Fibroblast of lung (primary cell): ENCODE measurements at regions not wholly inside any gene's neighbourhood (a gene's known extent, or its start where the extent isn't known, plus 50 kb on each side); places are given as distances from the start of the nearest gene placed in this dataset.

Source experiments
- DNase-seq, 2 donors: peaks; one replicate each; pipeline versions ENCODE4 v3.0.0 to v3.0.0-alpha.2; 2010; ENCODE audit warnings: low read depth in 2 of 2
- H2AFZ ChIP-seq: 2 replicates; pipeline ENCODE4 v1.5.1; 2012; ENCODE audit warnings: low read length, control low read depth, inconsistent platforms
- H3K27ac ChIP-seq: 2 replicates; pipeline ENCODE4 v1.5.1; 2011; ENCODE audit warnings: low read length, control low read depth; ENCODE audit not compliant: insufficient read depth
- H3K27me3 ChIP-seq: 2 replicates; pipeline ENCODE4 v1.5.1; 2011; ENCODE audit warnings: mild to moderate bottlenecking, low read length; ENCODE audit not compliant: control insufficient read depth, insufficient read depth
- H3K36me3 ChIP-seq: 2 replicates; pipeline ENCODE4 v1.5.1; 2011; ENCODE audit warnings: low read length; ENCODE audit not compliant: control insufficient read depth, insufficient read depth
- H3K4me1 ChIP-seq: 2 replicates; pipeline ENCODE4 v1.5.1; 2011; ENCODE audit warnings: low read length; ENCODE audit not compliant: control insufficient read depth, insufficient read depth; ENCODE audit errors: extremely low read depth
- H3K4me2 ChIP-seq: 2 replicates; pipeline ENCODE4 v1.5.1; 2011; ENCODE audit warnings: low read length, control low read depth; ENCODE audit not compliant: insufficient read depth; ENCODE audit errors: extremely low read depth
- H3K4me3 ChIP-seq, 4 experiments: fragments of 200-600 bp in 1 of 4; sonication (generic) in 1 of 4; replicated peaks in 1 of 4; 2 replicates each; pipeline ENCODE4 v1.5.1; 2011 to 2016; ENCODE audit warnings: low read length in 4 of 4, low read depth in 3 of 4, mild to moderate bottlenecking in 3 of 4, control low read depth in 2 of 4, inconsistent platforms in 1 of 4, mixed read lengths in 1 of 4; ENCODE audit not compliant: insufficient read depth in 1 of 4; ENCODE audit errors: control extremely low read depth in 1 of 4
- H3K79me2 ChIP-seq: 2 replicates; pipeline ENCODE4 v1.5.1; 2012; ENCODE audit warnings: mild to moderate bottlenecking, low read length, inconsistent platforms; ENCODE audit not compliant: control insufficient read depth, insufficient read depth
- H3K9ac ChIP-seq: 2 replicates; pipeline ENCODE4 v1.5.1; 2011; ENCODE audit warnings: mild to moderate bottlenecking, low read length, control low read depth; ENCODE audit not compliant: insufficient read depth
- H3K9me3 ChIP-seq: 2 replicates; pipeline ENCODE4 v1.5.1; 2012; ENCODE audit warnings: low read depth, low read length; ENCODE audit not compliant: control insufficient read depth, insufficient read depth
- H4K20me1 ChIP-seq: 2 replicates; pipeline ENCODE4 v1.5.1; 2011; ENCODE audit warnings: low read length; ENCODE audit not compliant: control insufficient read depth, insufficient read depth; ENCODE audit errors: extremely low read depth
- CTCF ChIP-seq, 2 donors: IDR thresholded peaks in 1 of 2; conservative IDR thresholded peaks in 1 of 2; 1 replicate in 1 of 2; 2 replicates in 1 of 2; pipeline ENCODE4 v1.5.1; 2011 to 2012; ENCODE audit warnings: low read length in 2 of 2, control low read depth in 1 of 2, inconsistent platforms in 1 of 2, low read depth in 1 of 2, mild to moderate bottlenecking in 1 of 2
- EZH2 ChIP-seq: IDR thresholded peaks from 2 replicates; pipeline ENCODE4 v1.5.1; 2012; ENCODE audit warnings: low read length, control low read depth, mild to moderate bottlenecking; ENCODE audit errors: missing control alignments

GRCh38 chr1:70919706-70920323 lies 127.8 kb downstream of the PTGER3 start:
- H3K27ac ChIP-seq: no peak overlapping the region
- H3K79me2 ChIP-seq: no peaks in the 10 kb centered on the region
- no peak overlapping the region for H3K4me2 ChIP-seq
- H3K4me3 ChIP-seq: no peak overlapping the region
- H3K9me3 ChIP-seq: no peaks in the 10 kb centered on the region
- H3K36me3 ChIP-seq: no peaks in the 10 kb centered on the region
- TF ChIP-seq EZH2 (no peak), CTCF (conservative IDR thresholded peaks at IDR 0.05 in 1 of 2, IDR thresholded peaks at IDR 0.05 in 1 of 2; ENCODE audit: low read depth in 1 of 2, low read length in 2 of 2) (no peak)
- no peaks in the 10 kb centered on the region for H3K27me3 ChIP-seq
- DNase-seq: no peak
- no peak overlapping the region for H2AFZ ChIP-seq
- H4K20me1 ChIP-seq: no peaks in the 10 kb centered on the region
- no peaks in the 10 kb centered on the region for H3K4me1 ChIP-seq
- no peak overlapping the region for H3K9ac ChIP-seq
